Astrocyte (in vitro differentiated cells and primary cell): ENCODE measurements at regions not wholly inside any gene's neighbourhood (a gene's known extent, or its start where the extent isn't known, plus 50 kb on each side); places are given as distances from the start of the nearest gene placed in this dataset.
A peak's percentile ranks its signal among the peaks of the same experiment; 100 is the strongest.

ENCODE experiments used
- DNase-seq: peaks from one replicate; pipeline ENCODE4 v3.0.0-alpha.2; 2010; ENCODE audit warnings: low read depth
- FAIRE-seq: peaks from 2 replicates; lab custom pipeline; 2011; peaks lifted over from hg19 to GRCh38; lab: Jason Lieb, UNC
- H2AFZ ChIP-seq: 2 replicates; pipeline ENCODE4 v1.6.0; 2012; ENCODE audit warnings: low read depth, low read length, inconsistent platforms
- H3K27ac ChIP-seq: 2 replicates; pipeline ENCODE4 v1.5.1; 2011; ENCODE audit warnings: low read depth, low read length, inconsistent platforms
- H3K27me3 ChIP-seq: 2 replicates; pipeline ENCODE4 v1.6.0; 2011; ENCODE audit warnings: low read length, inconsistent platforms; ENCODE audit not compliant: insufficient read depth
- H3K36me3 ChIP-seq: 2 replicates; pipeline ENCODE4 v1.5.1; 2011; ENCODE audit warnings: low read length, inconsistent platforms; ENCODE audit not compliant: insufficient read depth
- H3K4me1 ChIP-seq: 2 replicates; pipeline ENCODE4 v1.5.1; 2011; ENCODE audit warnings: low read length, inconsistent platforms; ENCODE audit not compliant: insufficient read depth
- H3K4me2 ChIP-seq: 2 replicates; pipeline ENCODE4 v1.6.0; 2012; ENCODE audit warnings: low read length, inconsistent platforms
- H3K4me3 ChIP-seq: 2 replicates; pipeline ENCODE4 v1.5.1; 2011; ENCODE audit warnings: low read depth, mild to moderate bottlenecking, low read length, inconsistent platforms; ENCODE audit not compliant: insufficient read depth
- H3K79me2 ChIP-seq: 2 replicates; pipeline ENCODE4 v1.6.0; 2012; ENCODE audit warnings: mild to moderate bottlenecking, low read length, inconsistent platforms; ENCODE audit not compliant: insufficient read depth
- H3K9ac ChIP-seq: 2 replicates; pipeline ENCODE4 v1.6.0; 2012; ENCODE audit warnings: mild to moderate bottlenecking, low read length, inconsistent platforms
- H3K9me3 ChIP-seq: 2 replicates; pipeline ENCODE4 v1.5.1; 2012; ENCODE audit warnings: low read depth, mild to moderate bottlenecking, low read length, inconsistent platforms; ENCODE audit not compliant: insufficient read depth
- H4K20me1 ChIP-seq: 2 replicates; pipeline ENCODE4 v1.6.0; 2012; ENCODE audit warnings: low read length, inconsistent platforms; ENCODE audit not compliant: insufficient read depth
- H3K27ac Mint-ChIP-seq: one replicate; pipeline ENCODE4 v1.8.0; 2021; ENCODE audit warnings: mild to moderate bottlenecking, mixed read lengths; ENCODE audit not compliant: unreplicated experiment
- H3K27me3 Mint-ChIP-seq: one replicate; pipeline ENCODE4 v1.8.0; 2021; ENCODE audit warnings: low read depth, mixed read lengths; ENCODE audit not compliant: unreplicated experiment
- H3K36me3 Mint-ChIP-seq: one replicate; pipeline ENCODE4 v1.8.0; 2021; ENCODE audit warnings: low read depth, mixed read lengths; ENCODE audit not compliant: unreplicated experiment
- H3K4me1 Mint-ChIP-seq: one replicate; pipeline ENCODE4 v1.8.0; 2021; ENCODE audit warnings: low read depth, mixed read lengths; ENCODE audit not compliant: unreplicated experiment
- H3K4me3 Mint-ChIP-seq: one replicate; pipeline ENCODE4 v1.8.0; 2021; ENCODE audit warnings: mild to moderate bottlenecking, moderate library complexity, mixed read lengths; ENCODE audit not compliant: unreplicated experiment
- H3K9me3 Mint-ChIP-seq: one replicate; pipeline ENCODE4 v1.8.0; 2021; ENCODE audit warnings: mild to moderate bottlenecking, mixed read lengths; ENCODE audit not compliant: unreplicated experiment
- EZH2 ChIP-seq: IDR thresholded peaks from 2 replicates; pipeline ENCODE4 v1.6.1; 2012; ENCODE audit warnings: mild to moderate bottlenecking, low read length, inconsistent platforms; ENCODE audit not compliant: insufficient read depth
- TF ChIP-seq, protein P1 (sequence below): IDR thresholded peaks from 2 replicates; pipeline ENCODE4 v1.5.1; 2011; ENCODE audit warnings: low read depth, mild to moderate bottlenecking, inconsistent platforms, low read length, moderate library complexity; ENCODE audit not compliant: insufficient read depth

DNA sequence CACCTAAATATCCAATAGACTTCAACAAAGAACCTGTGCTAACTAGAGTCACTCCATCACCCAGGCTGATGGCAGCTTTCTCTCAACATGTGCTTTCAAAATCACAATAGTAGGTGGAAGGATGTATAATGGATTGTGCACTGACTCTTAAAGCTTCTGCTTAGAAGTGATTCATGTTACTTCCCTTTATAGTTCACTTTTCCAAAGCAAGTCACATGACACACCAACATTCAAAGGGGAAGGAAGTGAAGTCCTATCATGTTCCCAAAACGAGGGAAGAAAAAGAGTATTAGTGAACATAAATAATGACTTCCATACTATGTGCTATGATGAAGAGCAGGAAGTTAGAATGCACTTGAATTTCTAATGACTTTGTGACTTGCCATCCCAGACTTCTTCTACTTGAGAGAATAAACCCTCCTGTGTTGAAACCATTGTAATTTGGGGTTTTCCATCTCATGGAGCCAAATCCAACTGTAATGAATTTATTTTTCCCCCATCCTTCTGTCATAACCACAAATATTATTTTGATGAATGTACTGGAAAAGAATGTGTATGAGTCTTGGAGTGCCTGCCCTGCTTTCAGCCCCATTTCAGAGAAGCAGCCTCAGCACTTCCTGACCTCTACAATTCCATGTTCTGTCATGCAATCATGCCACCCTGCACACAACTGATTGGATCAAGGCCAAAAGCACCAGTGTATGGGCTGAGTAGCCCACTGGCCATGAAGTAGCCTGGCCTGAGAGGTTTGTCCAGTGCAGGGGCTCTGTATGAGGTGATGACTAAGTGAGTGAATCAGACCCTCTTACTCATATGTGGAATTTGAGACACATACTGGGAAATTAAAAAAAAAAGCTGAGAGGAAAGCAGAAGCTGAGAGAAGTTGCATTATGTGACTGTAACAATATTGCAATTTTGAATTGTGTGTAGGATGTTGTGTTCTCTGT, 525.9 kb upstream of the CLINT1 start:
- Histone ChIP-seq H2AFZ (no peak overlapping the region), H3K36me3 (no peaks in the 10 kb centered on the region), H3K9ac (peak overlapping the region; percentile 59), H3K27me3 (no peaks in the 10 kb centered on the region), H3K79me2 (no peaks in the 10 kb centered on the region), H3K27ac (peak overlapping the region; percentile 84), H4K20me1 (no peaks in the 10 kb centered on the region), H3K4me3 (peak overlapping the region; percentile 18), H3K4me1 (peaks cover 51% of the 10 kb centered on the region), H3K4me2 (peak overlapping the region; percentile 55), H3K9me3 (no peaks in the 10 kb centered on the region)
- peaks cover 47% of the 10 kb centered on the region for H3K4me1 Mint-ChIP-seq
- no peaks in the 10 kb centered on the region for H3K36me3 Mint-ChIP-seq
- H3K4me3 Mint-ChIP-seq: peak overlapping the region; percentile 5
- no peaks in the 10 kb centered on the region for H3K27me3 Mint-ChIP-seq
- FAIRE-seq (peak; percentile 97), DNase-seq (peak; percentile 98)
- peak overlapping the region; percentile 95 for H3K27ac Mint-ChIP-seq
- peaks cover 2% of the 10 kb centered on the region for H3K9me3 Mint-ChIP-seq
- TF ChIP-seq EZH2: no peak
- TF ChIP-seq, protein P1, sequence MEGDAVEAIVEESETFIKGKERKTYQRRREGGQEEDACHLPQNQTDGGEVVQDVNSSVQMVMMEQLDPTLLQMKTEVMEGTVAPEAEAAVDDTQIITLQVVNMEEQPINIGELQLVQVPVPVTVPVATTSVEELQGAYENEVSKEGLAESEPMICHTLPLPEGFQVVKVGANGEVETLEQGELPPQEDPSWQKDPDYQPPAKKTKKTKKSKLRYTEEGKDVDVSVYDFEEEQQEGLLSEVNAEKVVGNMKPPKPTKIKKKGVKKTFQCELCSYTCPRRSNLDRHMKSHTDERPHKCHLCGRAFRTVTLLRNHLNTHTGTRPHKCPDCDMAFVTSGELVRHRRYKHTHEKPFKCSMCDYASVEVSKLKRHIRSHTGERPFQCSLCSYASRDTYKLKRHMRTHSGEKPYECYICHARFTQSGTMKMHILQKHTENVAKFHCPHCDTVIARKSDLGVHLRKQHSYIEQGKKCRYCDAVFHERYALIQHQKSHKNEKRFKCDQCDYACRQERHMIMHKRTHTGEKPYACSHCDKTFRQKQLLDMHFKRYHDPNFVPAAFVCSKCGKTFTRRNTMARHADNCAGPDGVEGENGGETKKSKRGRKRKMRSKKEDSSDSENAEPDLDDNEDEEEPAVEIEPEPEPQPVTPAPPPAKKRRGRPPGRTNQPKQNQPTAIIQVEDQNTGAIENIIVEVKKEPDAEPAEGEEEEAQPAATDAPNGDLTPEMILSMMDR: no peak

GRCh38 chr5:158383486-158383885, 524.5 kb upstream of the CLINT1 start:
- Histone ChIP-seq H3K9ac (no peak overlapping the region), H2AFZ (no peak overlapping the region), H3K27ac (no peak overlapping the region), H3K9me3 (no peaks in the 10 kb centered on the region), H3K79me2 (no peaks in the 10 kb centered on the region), H3K4me1 (peaks cover 49% of the 10 kb centered on the region), H3K27me3 (no peaks in the 10 kb centered on the region), H4K20me1 (no peaks in the 10 kb centered on the region), H3K36me3 (no peaks in the 10 kb centered on the region), H3K4me3 (no peak overlapping the region), H3K4me2 (peak overlapping the region; percentile 69)
- peaks cover 3% of the 10 kb centered on the region for H3K36me3 Mint-ChIP-seq
- no peak for DNase-seq
- peaks cover 2% of the 10 kb centered on the region for H3K9me3 Mint-ChIP-seq
- TF ChIP-seq EZH2: no peak
- TF ChIP-seq, protein P1: no peak
- H3K27me3 Mint-ChIP-seq: no peaks in the 10 kb centered on the region
- FAIRE-seq: no peak
- peaks cover 49% of the 10 kb centered on the region for H3K4me1 Mint-ChIP-seq
- no peak overlapping the region for H3K4me3 Mint-ChIP-seq
- H3K27ac Mint-ChIP-seq: peak overlapping the region; percentile 87

DNA sequence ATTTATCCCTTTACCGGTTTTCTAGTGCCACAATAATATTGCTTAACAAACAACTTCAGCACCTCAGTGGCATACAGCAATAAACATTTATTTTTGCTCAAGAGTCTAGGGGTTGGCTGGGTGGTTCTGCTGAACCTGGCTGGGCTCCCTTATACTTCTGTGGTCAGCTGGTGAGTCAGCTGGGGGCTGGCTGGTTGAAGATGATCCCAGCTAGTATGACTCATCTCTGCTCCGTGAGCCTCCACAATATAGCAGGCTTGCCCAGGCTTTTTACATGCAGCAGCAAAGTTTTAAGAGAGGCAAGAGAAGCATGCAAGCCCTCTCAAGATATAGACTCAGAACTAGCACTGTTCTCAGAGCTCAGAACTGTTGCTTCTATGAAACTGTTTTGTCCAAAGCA, 523.5 kb upstream of the CLINT1 start:
- peak overlapping the region; percentile 19 for H3K27ac Mint-ChIP-seq
- FAIRE-seq (peak; percentile 100), DNase-seq (peak; percentile 95)
- H3K4me1 Mint-ChIP-seq: peaks cover 49% of the 10 kb centered on the region
- H3K36me3 Mint-ChIP-seq: peaks cover 3% of the 10 kb centered on the region
- no peak overlapping the region for H3K4me3 Mint-ChIP-seq
- H3K27me3 Mint-ChIP-seq: no peaks in the 10 kb centered on the region
- no peaks in the 10 kb centered on the region for H4K20me1 ChIP-seq
- H3K9me3 ChIP-seq: no peaks in the 10 kb centered on the region
- H3K4me1 ChIP-seq: peaks cover 49% of the 10 kb centered on the region
- H3K9ac ChIP-seq: peak overlapping the region; percentile 57
- no peaks in the 10 kb centered on the region for H3K36me3 ChIP-seq
- no peak overlapping the region for H3K4me3 ChIP-seq
- TF ChIP-seq, protein P1: no peak
- TF ChIP-seq EZH2: no peak
- no peak overlapping the region for H2AFZ ChIP-seq
- H3K4me2 ChIP-seq: peak overlapping the region; percentile 69
- no peaks in the 10 kb centered on the region for H3K79me2 ChIP-seq
- H3K27ac ChIP-seq: peak overlapping the region; percentile 41
- H3K9me3 Mint-ChIP-seq: peaks cover 4% of the 10 kb centered on the region
- no peaks in the 10 kb centered on the region for H3K27me3 ChIP-seq
